SKM-1 treated with dmso at 0.1 percent for 144 hours (cell line): ENCODE measurements at regions not wholly inside any gene's neighbourhood (a gene's known extent, or its start where the extent isn't known, plus 50 kb on each side); places are given as distances from the start of the nearest gene placed in this dataset.

Experiments
- DNase-seq: peaks from one replicate; lab custom pipeline; 2025; ENCODE audit not compliant: unreplicated experiment; lab: John Stamatoyannopoulos, UW

- DNase-seq, result no peak
These were observed 113.9 kb upstream of the LMO3 start for GRCh38 chr12:16719713-16720416.

- DNase-seq, result no peak
These were observed 111.0 kb upstream of the LMO3 start for GRCh38 chr12:16716928-16717327.

GRCh38 chr12:16692099-16692498 lies 86.1 kb upstream of the LMO3 start:
- no peak for DNase-seq

DNA sequence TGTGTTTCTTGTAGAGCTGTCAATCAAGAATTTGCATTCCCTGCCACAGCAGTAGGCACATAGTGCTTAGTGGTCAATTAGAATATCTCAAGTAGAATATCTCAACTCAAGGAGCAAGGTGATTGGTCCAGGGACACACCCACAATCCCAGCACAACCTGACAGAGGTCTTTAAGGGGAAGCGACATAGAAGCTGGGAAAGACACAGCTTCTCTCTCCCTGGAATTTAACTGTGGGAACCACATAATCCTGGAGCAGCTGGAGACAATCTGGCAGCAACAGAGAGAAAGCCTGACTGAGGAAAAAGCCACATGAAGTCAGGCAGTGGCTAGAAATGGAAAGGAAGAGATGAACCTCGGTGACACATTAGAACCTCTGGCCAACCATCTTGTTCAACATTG lies 85.7 kb upstream of the LMO3 start:
- DNase-seq, result no peak

- no peak for DNase-seq
These were observed 82.2 kb upstream of the LMO3 start for GRCh38 chr12:16688200-16688599.

DNA sequence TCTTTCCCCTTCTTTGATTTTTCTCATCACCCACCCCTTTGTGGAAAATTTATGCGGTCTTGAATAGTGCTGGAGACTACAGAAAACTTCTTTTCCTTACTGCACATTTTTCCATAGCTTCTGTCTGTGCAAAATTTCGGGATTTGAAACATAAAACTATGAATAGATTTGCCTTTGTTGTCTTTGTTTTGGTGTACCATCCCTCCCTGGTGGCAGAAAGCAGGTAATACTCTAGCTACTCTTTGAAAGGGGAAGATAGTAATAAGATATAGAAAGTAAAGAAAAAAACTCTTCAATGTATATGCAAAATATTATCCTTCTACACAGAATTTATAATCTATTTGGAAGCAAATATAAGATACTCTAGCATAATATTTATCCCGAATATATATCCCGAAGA lies 79.1 kb upstream of the LMO3 start:
- no peak for DNase-seq

- DNase-seq, result no peak
These were observed 75.2 kb upstream of the LMO3 start for GRCh38 chr12:16681196-16681595.

DNA sequence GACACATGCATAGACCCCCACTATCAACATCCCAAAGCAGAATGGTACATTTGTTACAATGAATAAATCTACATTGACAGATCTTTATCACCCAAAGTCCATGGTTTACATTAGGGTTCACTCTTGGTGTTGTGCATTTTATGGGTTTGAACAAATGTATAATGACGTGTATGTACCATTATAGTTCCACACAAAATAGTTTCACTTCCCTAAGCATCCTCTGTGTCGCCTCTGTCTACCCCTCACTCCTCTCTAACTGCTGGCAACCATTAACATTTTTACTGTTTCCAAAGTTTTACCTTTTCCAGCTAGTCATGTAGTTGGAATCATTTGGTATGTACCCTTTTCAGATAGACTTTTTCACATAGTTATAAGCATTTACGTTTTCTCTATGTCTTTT lies 69.5 kb upstream of the LMO3 start:
- DNase-seq, result no peak

DNA sequence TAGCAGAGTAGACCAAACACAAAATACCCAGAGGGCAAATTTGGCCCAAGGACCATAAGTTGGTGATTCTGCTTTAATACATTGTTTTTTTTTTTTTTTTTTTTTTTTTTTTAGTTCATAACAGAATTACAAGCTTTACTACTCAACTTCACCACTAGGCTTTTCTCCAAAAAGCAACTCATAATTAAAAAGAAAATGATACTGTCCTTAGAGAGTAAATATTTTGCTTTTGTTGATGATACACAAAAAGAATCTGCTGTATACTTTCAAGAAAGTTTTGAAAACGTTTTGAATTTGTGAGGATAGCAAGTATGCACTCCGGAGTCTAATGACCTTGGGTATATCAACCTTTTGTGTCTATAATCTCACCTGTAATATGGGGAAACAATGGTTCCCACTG lies 68.9 kb upstream of the LMO3 start:
- no peak for DNase-seq

- DNase-seq, result no peak
These were observed 64.6 kb upstream of the LMO3 start for GRCh38 chr12:16670456-16671050.

GRCh38 chr12:16669756-16670155 lies 63.8 kb upstream of the LMO3 start:
- DNase-seq, result no peak

DNA sequence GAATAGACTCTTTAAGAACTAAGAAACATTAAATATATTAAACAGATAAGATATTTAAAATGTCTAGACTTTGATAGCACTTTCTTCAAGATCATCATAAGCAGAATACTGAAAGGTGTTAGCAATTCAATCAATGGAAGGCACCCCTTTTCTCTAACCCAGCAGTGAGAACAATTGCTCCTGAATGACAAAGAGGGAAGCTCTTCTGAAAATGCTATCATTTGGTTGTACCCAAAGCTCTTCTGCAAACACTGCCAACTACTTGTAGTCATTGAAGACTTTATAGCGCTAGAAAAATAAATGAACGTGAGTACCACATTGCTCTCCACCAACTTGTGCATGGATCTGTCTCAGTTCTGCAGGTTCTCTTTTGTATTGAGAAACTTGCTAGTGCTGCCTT lies 62.2 kb upstream of the LMO3 start:
- DNase-seq, result no peak

DNA sequence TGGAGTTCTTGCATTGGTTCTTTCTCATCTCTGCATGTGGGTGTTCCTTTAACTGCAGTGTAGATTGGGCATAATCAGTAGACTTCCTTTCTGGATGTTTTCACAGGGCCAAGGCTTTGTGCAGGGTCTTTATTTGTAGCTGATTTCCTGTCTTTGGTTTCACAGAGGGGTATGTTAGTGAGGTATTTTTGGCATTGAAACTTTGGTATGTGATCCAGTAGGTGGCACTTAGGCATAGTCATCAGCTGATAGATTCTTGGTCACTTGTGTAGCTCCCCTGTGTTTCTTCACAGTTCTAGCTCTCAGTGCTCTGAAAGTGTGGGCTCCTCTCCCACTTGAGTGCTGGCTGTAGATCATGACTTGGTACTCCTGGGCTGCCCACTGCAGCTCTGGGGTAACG lies 52.7 kb upstream of the LMO3 start:
- DNase-seq, result no peak
